ENCODE measurements at regions not wholly inside any gene's neighbourhood (a gene's known extent, or its start where the extent isn't known, plus 50 kb on each side); places are given as distances from the start of the nearest gene placed in this dataset.

- TF ChIP-seq CTCF (IDR thresholded peaks at IDR 0.05), result no peak
- no peak for TF ChIP-seq REST (IDR thresholded peaks at IDR 0.05; ENCODE audit: insufficient read depth in 1 of 2, low read depth in 2 of 2, low read length in 1 of 2)
Observed at GRCh38 chr4:19213388-19213787, 1038.3 kb upstream of the SLIT2 start.

All from Panc1 (cell line).